ENCODE measurements at regions not wholly inside any gene's neighbourhood (a gene's known extent, or its start where the extent isn't known, plus 50 kb on each side); places are given as distances from the start of the nearest gene placed in this dataset.

GRCh38 chr7:33687625-33688024 is 217.7 kb upstream of the BMPER start:
- TF ChIP-seq, protein P1, sequence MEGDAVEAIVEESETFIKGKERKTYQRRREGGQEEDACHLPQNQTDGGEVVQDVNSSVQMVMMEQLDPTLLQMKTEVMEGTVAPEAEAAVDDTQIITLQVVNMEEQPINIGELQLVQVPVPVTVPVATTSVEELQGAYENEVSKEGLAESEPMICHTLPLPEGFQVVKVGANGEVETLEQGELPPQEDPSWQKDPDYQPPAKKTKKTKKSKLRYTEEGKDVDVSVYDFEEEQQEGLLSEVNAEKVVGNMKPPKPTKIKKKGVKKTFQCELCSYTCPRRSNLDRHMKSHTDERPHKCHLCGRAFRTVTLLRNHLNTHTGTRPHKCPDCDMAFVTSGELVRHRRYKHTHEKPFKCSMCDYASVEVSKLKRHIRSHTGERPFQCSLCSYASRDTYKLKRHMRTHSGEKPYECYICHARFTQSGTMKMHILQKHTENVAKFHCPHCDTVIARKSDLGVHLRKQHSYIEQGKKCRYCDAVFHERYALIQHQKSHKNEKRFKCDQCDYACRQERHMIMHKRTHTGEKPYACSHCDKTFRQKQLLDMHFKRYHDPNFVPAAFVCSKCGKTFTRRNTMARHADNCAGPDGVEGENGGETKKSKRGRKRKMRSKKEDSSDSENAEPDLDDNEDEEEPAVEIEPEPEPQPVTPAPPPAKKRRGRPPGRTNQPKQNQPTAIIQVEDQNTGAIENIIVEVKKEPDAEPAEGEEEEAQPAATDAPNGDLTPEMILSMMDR (IDR thresholded peaks at IDR 0.05): no peak
- no peak overlapping the region for H3K9ac ChIP-seq
- H3K79me2 ChIP-seq: no peaks in the 10 kb centered on the region

DNA sequence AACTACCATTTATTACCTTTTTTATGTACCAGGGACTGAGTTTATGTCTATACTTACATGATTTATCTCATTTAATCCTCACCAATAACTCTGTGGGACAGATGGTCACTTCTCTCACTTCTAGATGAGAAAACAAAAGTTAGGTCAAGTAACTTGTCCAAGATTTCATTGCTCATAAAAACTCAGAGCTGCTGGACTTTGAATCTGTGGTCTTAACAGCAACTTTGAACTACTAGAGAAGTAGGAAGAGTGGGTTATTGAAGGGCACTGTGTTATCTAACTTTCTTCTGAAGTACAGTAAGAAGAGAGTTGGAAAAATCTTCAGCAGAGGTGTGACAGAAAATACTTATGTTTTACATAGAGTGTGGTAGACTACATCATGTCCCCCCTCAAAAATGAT is 214.2 kb upstream of the BMPER start:
- no peaks in the 10 kb centered on the region for H3K36me3 ChIP-seq (ENCODE audit: control insufficient read depth, insufficient read depth, low read length)
- H3K4me2 ChIP-seq (ENCODE audit: low read length): no peak overlapping the region
- H3K4me1 ChIP-seq: no peaks in the 10 kb centered on the region
- H3K4me3 ChIP-seq (ENCODE audit: low read depth, low read length): no peak overlapping the region
- no peaks in the 10 kb centered on the region for H3K9me3 ChIP-seq (ENCODE audit: control insufficient read depth, low read length)
- no peak overlapping the region for H3K9ac ChIP-seq
- no peak overlapping the region for H2AFZ ChIP-seq
- H3K27me3 ChIP-seq (ENCODE audit: control insufficient read depth, insufficient read depth, low read length): no peaks in the 10 kb centered on the region
- H3K79me2 ChIP-seq: no peaks in the 10 kb centered on the region
- H3K27ac ChIP-seq: no peak overlapping the region
- TF ChIP-seq, protein P1 (IDR thresholded peaks at IDR 0.05): no peak

More at GRCh38 chr7:33687625-33688024, 217.7 kb upstream of the BMPER start:
- no peak overlapping the region for H3K27ac ChIP-seq
- no peaks in the 10 kb centered on the region for H3K36me3 ChIP-seq (ENCODE audit: control insufficient read depth, insufficient read depth, low read length)
- H3K27me3 ChIP-seq (ENCODE audit: control insufficient read depth, insufficient read depth, low read length): no peaks in the 10 kb centered on the region
- H3K9me3 ChIP-seq (ENCODE audit: control insufficient read depth, low read length): no peaks in the 10 kb centered on the region
- H3K4me2 ChIP-seq (ENCODE audit: low read length): no peak overlapping the region
- no peak overlapping the region for H2AFZ ChIP-seq
- H3K4me3 ChIP-seq (ENCODE audit: low read depth, low read length): no peak overlapping the region
- no peaks in the 10 kb centered on the region for H3K4me1 ChIP-seq

DNA sequence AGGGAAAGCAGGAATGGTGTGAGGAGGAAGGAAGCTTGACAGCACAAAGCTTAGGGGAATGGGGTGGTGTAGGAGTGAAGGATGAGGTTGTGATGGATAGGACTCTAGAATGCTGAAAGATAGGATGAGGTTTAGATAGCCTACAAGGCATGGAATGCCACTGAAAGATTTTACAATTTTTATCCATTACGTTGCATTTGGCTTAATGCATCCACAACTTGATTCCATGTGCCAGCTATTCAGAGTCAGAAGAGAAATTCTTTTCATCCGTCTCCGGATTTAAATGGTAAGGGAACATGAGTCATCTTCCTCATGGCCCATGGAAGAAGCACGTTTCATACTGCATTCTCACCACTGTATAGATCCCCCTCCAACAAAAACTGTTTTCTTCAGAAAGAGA is 212.4 kb upstream of the BMPER start:
- Histone ChIP-seq H3K4me2 (ENCODE audit: low read length) (no peak overlapping the region), H2AFZ (no peak overlapping the region), H3K79me2 (no peaks in the 10 kb centered on the region), H3K4me1 (no peaks in the 10 kb centered on the region), H3K36me3 (ENCODE audit: control insufficient read depth, insufficient read depth, low read length) (no peaks in the 10 kb centered on the region), H3K27ac (no peak overlapping the region), H3K9ac (no peak overlapping the region), H3K4me3 (ENCODE audit: low read depth, low read length) (no peak overlapping the region), H3K27me3 (ENCODE audit: control insufficient read depth, insufficient read depth, low read length) (no peaks in the 10 kb centered on the region), H3K9me3 (ENCODE audit: control insufficient read depth, low read length) (no peaks in the 10 kb centered on the region)
- TF ChIP-seq, protein P1 (IDR thresholded peaks at IDR 0.05): no peak

DNA sequence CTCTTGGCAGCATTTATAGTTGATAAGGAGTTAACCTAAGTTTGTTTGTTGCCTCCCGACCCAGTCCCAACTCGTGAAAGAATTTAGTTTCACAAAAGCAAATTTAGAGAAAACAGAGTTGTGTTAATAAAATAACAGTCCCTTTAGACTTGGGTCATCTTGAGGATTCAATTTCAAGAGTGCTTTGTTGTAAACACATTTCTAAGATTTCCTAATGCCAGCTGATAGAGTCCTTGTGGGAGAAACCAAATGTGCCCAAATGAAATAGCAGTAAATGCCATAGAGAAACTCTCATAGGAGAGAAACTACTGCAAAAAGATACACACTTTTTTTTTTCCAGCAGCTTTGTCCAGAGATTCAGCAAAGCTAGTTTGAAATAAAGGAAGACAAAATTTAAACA is 211.3 kb upstream of the BMPER start:
- H3K27me3 ChIP-seq (ENCODE audit: control insufficient read depth, insufficient read depth, low read length): no peaks in the 10 kb centered on the region
- H3K9ac ChIP-seq: no peak overlapping the region
- no peaks in the 10 kb centered on the region for H3K36me3 ChIP-seq (ENCODE audit: control insufficient read depth, insufficient read depth, low read length)
- TF ChIP-seq, protein P1 (IDR thresholded peaks at IDR 0.05): no peak
- no peaks in the 10 kb centered on the region for H3K9me3 ChIP-seq (ENCODE audit: control insufficient read depth, low read length)
- no peak overlapping the region for H3K27ac ChIP-seq
- H2AFZ ChIP-seq: no peak overlapping the region
- no peaks in the 10 kb centered on the region for H3K4me1 ChIP-seq
- no peak overlapping the region for H3K4me2 ChIP-seq (ENCODE audit: low read length)
- H3K79me2 ChIP-seq: no peaks in the 10 kb centered on the region
- H3K4me3 ChIP-seq (ENCODE audit: low read depth, low read length): no peak overlapping the region

DNA sequence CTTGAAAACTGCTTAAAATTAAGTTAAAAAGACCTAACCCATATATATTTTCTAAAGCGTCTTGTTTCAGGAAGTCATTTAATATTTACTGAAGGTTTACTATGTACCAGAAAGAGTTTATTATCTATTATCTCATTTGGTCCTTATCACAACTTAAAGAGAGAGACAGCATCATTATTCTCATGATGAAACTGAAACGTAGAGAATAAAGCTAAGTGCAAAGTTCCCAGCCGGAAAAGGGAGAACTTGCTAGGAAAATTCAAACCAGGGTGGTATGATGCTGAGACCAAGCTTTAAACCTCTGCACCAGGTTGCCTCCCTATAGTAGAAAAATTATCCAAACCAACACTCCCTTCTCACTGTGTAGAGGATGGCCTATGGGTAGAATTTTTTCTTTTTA is 207.7 kb upstream of the BMPER start:
- Histone ChIP-seq H3K9me3 (ENCODE audit: control insufficient read depth, low read length) (no peaks in the 10 kb centered on the region), H3K4me3 (ENCODE audit: low read depth, low read length) (no peak overlapping the region), H3K36me3 (ENCODE audit: control insufficient read depth, insufficient read depth, low read length) (no peaks in the 10 kb centered on the region), H2AFZ (no peak overlapping the region), H3K9ac (no peak overlapping the region), H3K4me2 (ENCODE audit: low read length) (no peak overlapping the region), H3K79me2 (no peaks in the 10 kb centered on the region), H3K27ac (no peak overlapping the region), H3K4me1 (no peaks in the 10 kb centered on the region), H3K27me3 (ENCODE audit: control insufficient read depth, insufficient read depth, low read length) (no peaks in the 10 kb centered on the region)
- TF ChIP-seq, protein P1 (IDR thresholded peaks at IDR 0.05): no peak

Measured in parathyroid adenoma (tissue), 2 donors.